ENCODE measurements at regions not wholly inside any gene's neighbourhood (a gene's known extent, or its start where the extent isn't known, plus 50 kb on each side); places are given as distances from the start of the nearest gene placed in this dataset.

DNA sequence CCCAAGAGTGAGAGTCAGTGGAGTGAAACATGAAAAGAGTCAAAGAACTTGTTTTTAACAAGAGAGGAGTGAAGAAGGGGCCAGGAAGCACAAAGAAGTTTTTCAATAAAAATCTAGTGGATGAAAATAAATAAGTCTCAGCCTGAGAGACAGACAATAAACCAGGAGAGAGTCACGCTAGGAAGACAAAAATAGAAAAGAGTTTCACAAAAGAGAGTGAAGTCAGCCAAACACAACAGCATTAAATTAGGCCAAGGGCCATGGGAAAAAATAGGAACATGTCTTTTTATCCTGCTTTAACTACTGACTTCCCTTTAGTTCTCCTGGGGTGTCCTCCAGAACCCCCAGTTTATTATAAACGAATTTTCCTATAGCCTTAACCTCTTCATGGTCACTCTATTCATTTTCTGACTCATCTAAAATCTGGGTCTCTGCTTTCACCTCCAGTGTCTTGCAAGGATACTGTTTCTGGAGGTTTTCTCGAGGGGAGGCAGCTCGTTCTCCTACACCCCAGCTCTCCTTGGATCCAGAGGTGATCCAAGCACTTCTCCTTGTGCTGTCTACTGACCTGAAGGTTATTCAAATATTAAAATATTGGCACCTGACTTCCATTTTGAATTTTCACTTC, 571.5 kb upstream of the PPP2R3A start:
- TF ChIP-seq, protein P1, sequence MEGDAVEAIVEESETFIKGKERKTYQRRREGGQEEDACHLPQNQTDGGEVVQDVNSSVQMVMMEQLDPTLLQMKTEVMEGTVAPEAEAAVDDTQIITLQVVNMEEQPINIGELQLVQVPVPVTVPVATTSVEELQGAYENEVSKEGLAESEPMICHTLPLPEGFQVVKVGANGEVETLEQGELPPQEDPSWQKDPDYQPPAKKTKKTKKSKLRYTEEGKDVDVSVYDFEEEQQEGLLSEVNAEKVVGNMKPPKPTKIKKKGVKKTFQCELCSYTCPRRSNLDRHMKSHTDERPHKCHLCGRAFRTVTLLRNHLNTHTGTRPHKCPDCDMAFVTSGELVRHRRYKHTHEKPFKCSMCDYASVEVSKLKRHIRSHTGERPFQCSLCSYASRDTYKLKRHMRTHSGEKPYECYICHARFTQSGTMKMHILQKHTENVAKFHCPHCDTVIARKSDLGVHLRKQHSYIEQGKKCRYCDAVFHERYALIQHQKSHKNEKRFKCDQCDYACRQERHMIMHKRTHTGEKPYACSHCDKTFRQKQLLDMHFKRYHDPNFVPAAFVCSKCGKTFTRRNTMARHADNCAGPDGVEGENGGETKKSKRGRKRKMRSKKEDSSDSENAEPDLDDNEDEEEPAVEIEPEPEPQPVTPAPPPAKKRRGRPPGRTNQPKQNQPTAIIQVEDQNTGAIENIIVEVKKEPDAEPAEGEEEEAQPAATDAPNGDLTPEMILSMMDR (conservative IDR thresholded peaks at IDR 0.05; ENCODE audit: low read length): no peak
- no peak for TF ChIP-seq EZH2phosphoT487 (IDR thresholded peaks at IDR 0.05; ENCODE audit: borderline replicate concordance, low read depth, low read length)

Measured in OCI-LY7 (cell line).